ENCODE measurements at regions not wholly inside any gene's neighbourhood (a gene's known extent, or its start where the extent isn't known, plus 50 kb on each side); places are given as distances from the start of the nearest gene placed in this dataset.

- no peak for DNase-seq (ENCODE audit: extremely low spot score in 2 of 2)
- intact Hi-C loops (cut with DNase I) = no loop called here
- H3K27me3 ChIP-seq = no peaks in the 10 kb centered on the region
Observed at GRCh38 chr1:38228718-38229117, 182.1 kb upstream of the POU3F1 start.

GRCh38 chr1:38225745-38226144 lies 179.2 kb upstream of the POU3F1 start:
- Histone ChIP-seq H3K4me3 (no peak overlapping the region), H3K9me3 (no peaks in the 10 kb centered on the region), H3K4me1 (no peaks in the 10 kb centered on the region), H3K27me3 (no peaks in the 10 kb centered on the region), H3K27ac (no peak overlapping the region), H3K36me3 (no peaks in the 10 kb centered on the region)
- TF ChIP-seq POLR2A (IDR thresholded peaks at IDR 0.05) = no peak
- TF ChIP-seq POLR2AphosphoS5 (IDR thresholded peaks at IDR 0.05; ENCODE audit: insufficient read depth in 1 of 2, low read depth in 1 of 2) = no peak
- no peak for TF ChIP-seq CTCF (IDR thresholded peaks at IDR 0.05)
- intact Hi-C loops (cut with DNase I) = no loop called here
- no peak for DNase-seq (ENCODE audit: extremely low spot score in 2 of 2)

More at GRCh38 chr1:38228718-38229117, 182.1 kb upstream of the POU3F1 start:
- H3K9me3 ChIP-seq = no peaks in the 10 kb centered on the region
- H3K27ac ChIP-seq = no peak overlapping the region
- TF ChIP-seq POLR2A (IDR thresholded peaks at IDR 0.05) (no peak), CTCF (IDR thresholded peaks at IDR 0.05) (no peak), POLR2AphosphoS5 (IDR thresholded peaks at IDR 0.05; ENCODE audit: insufficient read depth in 1 of 2, low read depth in 1 of 2) (no peak)
- no peak overlapping the region for H3K4me3 ChIP-seq
- H3K4me1 ChIP-seq = no peaks in the 10 kb centered on the region
- no peaks in the 10 kb centered on the region for H3K36me3 ChIP-seq

- Histone ChIP-seq H3K9me3 (no peaks in the 10 kb centered on the region), H3K27ac (no peak overlapping the region), H3K4me1 (no peaks in the 10 kb centered on the region), H3K36me3 (no peaks in the 10 kb centered on the region), H3K27me3 (no peaks in the 10 kb centered on the region), H3K4me3 (no peak overlapping the region)
- intact Hi-C loops (cut with DNase I) = no loop called here
- TF ChIP-seq POLR2AphosphoS5 (IDR thresholded peaks at IDR 0.05; ENCODE audit: insufficient read depth in 1 of 2, low read depth in 1 of 2) (no peak), CTCF (IDR thresholded peaks at IDR 0.05) (no peak), POLR2A (IDR thresholded peaks at IDR 0.05) (no peak)
- no peak for DNase-seq (ENCODE audit: extremely low spot score in 2 of 2)
Observed at GRCh38 chr1:38223391-38223790, 176.8 kb upstream of the POU3F1 start.

- Histone ChIP-seq H3K4me3 (no peak overlapping the region), H3K36me3 (no peaks in the 10 kb centered on the region), H3K9me3 (no peaks in the 10 kb centered on the region), H3K4me1 (no peaks in the 10 kb centered on the region), H3K27me3 (no peaks in the 10 kb centered on the region), H3K27ac (no peak overlapping the region)
- no peak for TF ChIP-seq POLR2AphosphoS5 (IDR thresholded peaks at IDR 0.05; ENCODE audit: insufficient read depth in 1 of 2, low read depth in 1 of 2)
- intact Hi-C loops (cut with DNase I) = no loop called here
- DNase-seq (ENCODE audit: extremely low spot score in 2 of 2) = no peak
Observed at GRCh38 chr1:38222891-38223290, 176.3 kb upstream of the POU3F1 start.

GRCh38 chr1:38221006-38221649 lies 174.5 kb upstream of the POU3F1 start:
- TF ChIP-seq CTCF (IDR thresholded peaks at IDR 0.05) (no peak), POLR2AphosphoS5 (IDR thresholded peaks at IDR 0.05; ENCODE audit: insufficient read depth in 1 of 2, low read depth in 1 of 2) (no peak), POLR2A (IDR thresholded peaks at IDR 0.05) (no peak)
- Histone ChIP-seq H3K36me3 (no peaks in the 10 kb centered on the region), H3K4me1 (no peaks in the 10 kb centered on the region), H3K9me3 (no peaks in the 10 kb centered on the region), H3K4me3 (no peak overlapping the region), H3K27me3 (no peaks in the 10 kb centered on the region), H3K27ac (no peak overlapping the region)
- DNase-seq (ENCODE audit: extremely low spot score in 2 of 2) = no peak
- intact Hi-C loops (cut with DNase I) = no loop called here

Data from vagina (tissue), 2 donors.